GM12878 (cell line): ENCODE measurements at regions not wholly inside any gene's neighbourhood (a gene's known extent, or its start where the extent isn't known, plus 50 kb on each side); places are given as distances from the start of the nearest gene placed in this dataset.

ENCODE experiments used
- ATAC-seq: fragments of 200-7000 bp; cut with Tn5 transposase; 3 replicates; pipeline ENCODE4 v1.9.1; 2020; ENCODE audit warnings: mild to moderate bottlenecking, moderate library complexity
- BruUV-seq: library from RNA; stranded (reverse); fragments of 400-500 nt; replicated peaks from 2 replicates; lab custom pipeline; 2021; lab: Mats Ljungman, UMichigan
- CTCF ChIA-PET: fragments of 300-600 bp; sonication (Branson Sonifier 250); formaldehyde crosslinking; extraction: SDS; loops from one replicate; lab custom pipeline; 2021; ENCODE audit warnings: inconsistent platforms; lab: Yijun Ruan, JAX
- POLR2A ChIA-PET: fragments of 350-600 bp; formaldehyde crosslinking; extraction: SDS; loops from one replicate; lab custom pipeline; 2021; ENCODE audit warnings: inconsistent platforms; lab: Charles Lee
- RAD21 ChIA-PET: fragments of 300-600 bp; sonication (Branson Sonifier 250); formaldehyde crosslinking; loops from one replicate; lab custom pipeline; 2023; ENCODE audit warnings: antibody characterized with exemption; ENCODE audit not compliant: unreplicated experiment; lab: Charles Lee
- SMC1A ChIA-PET: fragments of 300-600 bp; sonication (Branson Sonifier 250); formaldehyde crosslinking; loops from one replicate; lab custom pipeline; 2023; ENCODE audit not compliant: unreplicated experiment, uncharacterized antibody; lab: Charles Lee
- DNase-seq: peaks from one replicate; pipeline ENCODE4 v3.0.0-alpha.2; 2011; ENCODE audit warnings: low read depth, low spot score
- FAIRE-seq: peaks from 3 replicates; lab custom pipeline; 2011; peaks lifted over from hg19 to GRCh38; lab: Jason Lieb, UNC
- H2AFZ ChIP-seq: 2 replicates; pipeline ENCODE4 v1.6.0; 2011; ENCODE audit warnings: low read depth, low read length, control low read depth; ENCODE audit not compliant: control insufficient read depth
- H3K27ac ChIP-seq: 2 replicates; pipeline ENCODE4 v1.5.1; 2011; ENCODE audit warnings: control low read depth; ENCODE audit not compliant: control insufficient read depth, insufficient read depth
- H3K27me3 ChIP-seq, 2 experiments: replicated peaks in 1 of 2; 2 replicates each; pipeline versions ENCODE4 v1.6.0 to v1.6.1; 2011; ENCODE audit warnings: low read length in 1 of 2; ENCODE audit not compliant: control insufficient read depth in 2 of 2, insufficient read depth in 2 of 2
- H3K36me3 ChIP-seq, 2 experiments: 2 replicates each; pipeline ENCODE4 v1.5.1; 2011; ENCODE audit warnings: low read length in 1 of 2; ENCODE audit not compliant: control insufficient read depth in 2 of 2, insufficient read depth in 2 of 2
- H3K4me1 ChIP-seq: 2 replicates; pipeline ENCODE4 v1.6.1; 2011; ENCODE audit warnings: mild to moderate bottlenecking, low read length, moderate library complexity, mixed read lengths; ENCODE audit not compliant: control insufficient read depth, insufficient read depth
- H3K4me2 ChIP-seq: 2 replicates; pipeline ENCODE4 v1.6.0; 2011; ENCODE audit warnings: control low read depth; ENCODE audit not compliant: control insufficient read depth, insufficient read depth
- H3K4me3 ChIP-seq: fragments of 200-600 bp; sonication (generic); 2 replicates; pipeline ENCODE4 v1.5.1; 2016
- H3K79me2 ChIP-seq: 2 replicates; pipeline ENCODE4 v1.6.0; 2011; ENCODE audit warnings: low read length; ENCODE audit not compliant: control insufficient read depth, insufficient read depth
- H3K9ac ChIP-seq: 2 replicates; pipeline ENCODE4 v1.8.0; 2011; ENCODE audit warnings: low read length, control low read depth, mixed read lengths; ENCODE audit not compliant: control insufficient read depth, insufficient read depth
- H3K9me3 ChIP-seq: replicated peaks from 3 replicates; pipeline ENCODE4 v1.5.1; 2011; ENCODE audit warnings: mild to moderate bottlenecking, low read length; ENCODE audit not compliant: control insufficient read depth, insufficient read depth
- H4K20me1 ChIP-seq: 2 replicates; pipeline ENCODE4 v1.6.0; 2011; ENCODE audit not compliant: control insufficient read depth, insufficient read depth
- BCL11A ChIP-seq: IDR thresholded peaks from 2 replicates; pipeline ENCODE4 v1.6.1; 2011; ENCODE audit warnings: low read depth, low read length
- DPF2 ChIP-seq: fragments of 450-650 bp; IDR thresholded peaks from 2 replicates; pipeline ENCODE4 v1.6.1; 2017; ENCODE audit warnings: mild to moderate bottlenecking
- EED ChIP-seq: sonication (generic); IDR thresholded peaks from 2 replicates; pipeline ENCODE4 v1.6.1; 2016; ENCODE audit warnings: antibody characterized with exemption, low read depth
- ESRRA ChIP-seq: IDR thresholded peaks from 2 replicates; pipeline ENCODE4 v1.6.1; 2012; ENCODE audit warnings: mild to moderate bottlenecking, low read length, improper control_type of control experiment
- HDAC6 ChIP-seq: fragments of 200-600 bp; sonication (generic); IDR thresholded peaks from one replicate; pipeline ENCODE4 v1.8.0; 2017; ENCODE audit warnings: antibody characterized with exemption; ENCODE audit not compliant: unreplicated experiment
- KAT2A ChIP-seq: conservative IDR thresholded peaks from 2 replicates; pipeline ENCODE4 v1.6.1; 2011; ENCODE audit warnings: low read depth, low read length; ENCODE audit not compliant: control insufficient read depth
- KLF5 ChIP-seq: fragments of 450-650 bp; IDR thresholded peaks from 2 replicates; pipeline ENCODE4 v1.6.1; 2014; ENCODE audit warnings: mild to moderate bottlenecking; ENCODE audit not compliant: partially characterized antibody
- LARP7 ChIP-seq: fragments of 450-650 bp; IDR thresholded peaks from 2 replicates; pipeline ENCODE4 v1.6.1; 2017; ENCODE audit warnings: mild to moderate bottlenecking
- POLR2AphosphoS2 ChIP-seq: IDR thresholded peaks from 2 replicates; pipeline ENCODE4 v1.6.1; 2011; ENCODE audit warnings: low read depth, mild to moderate bottlenecking, low read length, improper control_type of control experiment, moderate library complexity
- SPI1 ChIP-seq: IDR thresholded peaks from 2 replicates; pipeline ENCODE4 v1.6.1; 2011; ENCODE audit warnings: low read depth, mild to moderate bottlenecking, low read length, moderate library complexity, borderline replicate concordance; ENCODE audit not compliant: insufficient read depth
- ZBED1 ChIP-seq: IDR thresholded peaks from 2 replicates; pipeline ENCODE4 v1.6.1; 2016; ENCODE audit warnings: borderline replicate concordance
- ZNF207 ChIP-seq: fragments of 450-650 bp; IDR thresholded peaks from 2 replicates; pipeline ENCODE4 v1.6.1; 2014; ENCODE audit warnings: antibody characterized with exemption, mild to moderate bottlenecking, borderline replicate concordance
- WGBS: methylation state at CpG from one replicate; pipeline ENCODE4 v1.1.6; 2016; ENCODE audit warnings: low lambda C conversion rate; ENCODE audit not compliant: insufficient replicate concordance, insufficient coverage; ENCODE audit errors: missing lambda C conversion rate; 5-methylcytosine and 5-hydroxymethylcytosine counted together
- in situ Hi-C: fragments of 300-500 bp; cut with MboI; formaldehyde crosslinking; loops from 9 replicates; pipeline ENCODE4 v1.14.3; 2018; ENCODE audit warnings: mixed read lengths
- intact Hi-C: fragments of 100-400 bp; cut with micrococcal nuclease; formaldehyde crosslinking; loops from one replicate; pipeline ENCODE4 v1.14.2; 2022; ENCODE audit not compliant: unreplicated experiment
- TF ChIP-seq, protein P1 (sequence below): fragments of 450-650 bp; IDR thresholded peaks from 2 replicates; pipeline ENCODE4 v1.6.1; 2017; ENCODE audit warnings: low read depth, mild to moderate bottlenecking, moderate library complexity
- TF ChIP-seq, protein P2 (sequence below): fragments of 450-650 bp; formaldehyde crosslinking; IDR thresholded peaks from 2 replicates; pipeline ENCODE4 v1.4.0; 2020; ENCODE audit warnings: mild to moderate bottlenecking, moderate library complexity

DNA sequence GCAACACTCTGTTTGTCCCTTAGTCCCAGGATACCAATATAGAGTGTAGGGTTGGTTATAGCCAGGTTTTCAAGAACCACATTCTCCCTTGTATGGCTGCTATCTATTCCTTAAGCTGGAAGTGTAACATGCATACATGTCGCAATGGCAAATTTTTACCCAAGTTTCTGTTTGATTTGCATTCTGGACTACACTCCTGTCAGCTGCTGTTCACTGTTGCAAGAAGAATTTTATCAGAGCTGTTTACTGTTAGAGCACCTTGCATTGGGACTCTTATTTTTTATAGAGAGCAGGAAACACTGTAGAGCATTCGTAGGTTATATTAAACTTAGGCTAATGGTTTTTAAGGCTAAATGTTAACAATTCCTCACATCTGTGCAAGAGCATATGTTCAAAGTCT is 376.0 kb upstream of the LRFN5 start:
- TF ChIP-seq POLR2AphosphoS2 (no peak), ZNF207 (no peak), DPF2 (no peak), BCL11A (no peak), SPI1 (no peak), KAT2A (no peak)
- TF ChIP-seq, protein P1, sequence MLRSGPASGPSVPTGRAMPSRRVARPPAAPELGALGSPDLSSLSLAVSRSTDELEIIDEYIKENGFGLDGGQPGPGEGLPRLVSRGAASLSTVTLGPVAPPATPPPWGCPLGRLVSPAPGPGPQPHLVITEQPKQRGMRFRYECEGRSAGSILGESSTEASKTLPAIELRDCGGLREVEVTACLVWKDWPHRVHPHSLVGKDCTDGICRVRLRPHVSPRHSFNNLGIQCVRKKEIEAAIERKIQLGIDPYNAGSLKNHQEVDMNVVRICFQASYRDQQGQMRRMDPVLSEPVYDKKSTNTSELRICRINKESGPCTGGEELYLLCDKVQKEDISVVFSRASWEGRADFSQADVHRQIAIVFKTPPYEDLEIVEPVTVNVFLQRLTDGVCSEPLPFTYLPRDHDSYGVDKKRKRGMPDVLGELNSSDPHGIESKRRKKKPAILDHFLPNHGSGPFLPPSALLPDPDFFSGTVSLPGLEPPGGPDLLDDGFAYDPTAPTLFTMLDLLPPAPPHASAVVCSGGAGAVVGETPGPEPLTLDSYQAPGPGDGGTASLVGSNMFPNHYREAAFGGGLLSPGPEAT = no peak
- DNase-seq (no peak), ATAC-seq (no peak), FAIRE-seq (no peak)
- ChIA-PET POLR2A (no interaction called here), SMC1A (no interaction called here), CTCF (no interaction called here), RAD21 (no interaction called here)
- BruUV-seq = no TSS peak
- H3K4me1 ChIP-seq = no peaks in the 10 kb centered on the region
- H3K27me3 ChIP-seq = no peaks in the 10 kb centered on the region
- no peaks in the 10 kb centered on the region for H3K79me2 ChIP-seq
- no peak overlapping the region for H2AFZ ChIP-seq
- in situ Hi-C loops (no loop called here), intact Hi-C loops (no loop called here)
- WGBS = 28% methylated on average over 2 of the region's 2 CpGs
- no peak overlapping the region for H3K9ac ChIP-seq
- no peak overlapping the region for H3K4me2 ChIP-seq
- no peak overlapping the region for H3K4me3 ChIP-seq
- H3K9me3 ChIP-seq = no peaks in the 10 kb centered on the region
- H3K27ac ChIP-seq = no peak overlapping the region
- no peaks in the 10 kb centered on the region for H3K36me3 ChIP-seq
- no peaks in the 10 kb centered on the region for H4K20me1 ChIP-seq

DNA sequence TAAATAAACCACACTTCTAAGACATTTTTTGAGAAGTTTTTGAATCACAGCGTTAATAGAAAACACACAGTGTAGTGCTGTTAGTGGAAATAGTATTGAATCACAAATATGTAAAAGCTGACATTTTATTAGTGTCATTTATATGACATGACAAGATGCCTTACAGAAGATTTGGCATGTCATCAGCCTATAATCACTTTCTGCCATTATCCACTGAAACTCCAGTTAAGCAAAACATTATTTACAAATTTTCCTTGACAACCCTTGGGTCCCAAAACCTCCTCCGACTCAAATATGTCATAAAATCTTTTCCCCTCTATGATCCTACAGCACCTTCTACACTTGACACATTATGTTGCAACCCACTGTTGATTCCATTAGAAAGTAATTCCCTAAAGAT is 376.9 kb upstream of the LRFN5 start:
- intact Hi-C loops = no loop called here
- no peaks in the 10 kb centered on the region for H3K36me3 ChIP-seq
- DNase-seq (no peak), ATAC-seq (no peak), FAIRE-seq (no peak)
- H3K4me1 ChIP-seq = no peaks in the 10 kb centered on the region
- no TSS peak for BruUV-seq
- H4K20me1 ChIP-seq = no peaks in the 10 kb centered on the region
- SMC1A ChIA-PET = no interaction called here
- no peak overlapping the region for H3K4me2 ChIP-seq
- no peaks in the 10 kb centered on the region for H3K27me3 ChIP-seq
- WGBS = 26% methylated on average over 2 of the region's 2 CpGs
- no peaks in the 10 kb centered on the region for H3K9me3 ChIP-seq
- RAD21 ChIA-PET = no interaction called here
- in situ Hi-C loops = no loop called here
- no peaks in the 10 kb centered on the region for H3K79me2 ChIP-seq
- no peak overlapping the region for H3K27ac ChIP-seq
- no peak overlapping the region for H3K9ac ChIP-seq
- H3K4me3 ChIP-seq = no peak overlapping the region
- TF ChIP-seq EED = no peak
- no peak for TF ChIP-seq KLF5
- TF ChIP-seq HDAC6 = no peak
- TF ChIP-seq ESRRA = no peak
- no peak for TF ChIP-seq LARP7
- TF ChIP-seq ZBED1 = no peak
- TF ChIP-seq, protein P2, sequence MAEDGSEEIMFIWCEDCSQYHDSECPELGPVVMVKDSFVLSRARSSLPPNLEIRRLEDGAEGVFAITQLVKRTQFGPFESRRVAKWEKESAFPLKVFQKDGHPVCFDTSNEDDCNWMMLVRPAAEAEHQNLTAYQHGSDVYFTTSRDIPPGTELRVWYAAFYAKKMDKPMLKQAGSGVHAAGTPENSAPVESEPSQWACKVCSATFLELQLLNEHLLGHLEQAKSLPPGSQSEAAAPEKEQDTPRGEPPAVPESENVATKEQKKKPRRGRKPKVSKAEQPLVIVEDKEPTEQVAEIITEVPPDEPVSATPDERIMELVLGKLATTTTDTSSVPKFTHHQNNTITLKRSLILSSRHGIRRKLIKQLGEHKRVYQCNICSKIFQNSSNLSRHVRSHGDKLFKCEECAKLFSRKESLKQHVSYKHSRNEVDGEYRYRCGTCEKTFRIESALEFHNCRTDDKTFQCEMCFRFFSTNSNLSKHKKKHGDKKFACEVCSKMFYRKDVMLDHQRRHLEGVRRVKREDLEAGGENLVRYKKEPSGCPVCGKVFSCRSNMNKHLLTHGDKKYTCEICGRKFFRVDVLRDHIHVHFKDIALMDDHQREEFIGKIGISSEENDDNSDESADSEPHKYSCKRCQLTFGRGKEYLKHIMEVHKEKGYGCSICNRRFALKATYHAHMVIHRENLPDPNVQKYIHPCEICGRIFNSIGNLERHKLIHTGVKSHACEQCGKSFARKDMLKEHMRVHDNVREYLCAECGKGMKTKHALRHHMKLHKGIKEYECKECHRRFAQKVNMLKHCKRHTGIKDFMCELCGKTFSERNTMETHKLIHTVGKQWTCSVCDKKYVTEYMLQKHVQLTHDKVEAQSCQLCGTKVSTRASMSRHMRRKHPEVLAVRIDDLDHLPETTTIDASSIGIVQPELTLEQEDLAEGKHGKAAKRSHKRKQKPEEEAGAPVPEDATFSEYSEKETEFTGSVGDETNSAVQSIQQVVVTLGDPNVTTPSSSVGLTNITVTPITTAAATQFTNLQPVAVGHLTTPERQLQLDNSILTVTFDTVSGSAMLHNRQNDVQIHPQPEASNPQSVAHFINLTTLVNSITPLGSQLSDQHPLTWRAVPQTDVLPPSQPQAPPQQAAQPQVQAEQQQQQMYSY (CRISPR knock-in tag) = no peak
- CTCF ChIA-PET = no interaction called here
- H2AFZ ChIP-seq = no peak overlapping the region
- POLR2A ChIA-PET = no interaction called here
